ENCODE measurements at regions not wholly inside any gene's neighbourhood (a gene's known extent, or its start where the extent isn't known, plus 50 kb on each side); places are given as distances from the start of the nearest gene placed in this dataset.

GRCh38 chr11:27194976-27195375 lies 154.4 kb downstream of the BBOX1 start:
- Mint-ChIP-seq H3K27ac (no peak overlapping the region), H3K36me3 (ENCODE audit: low read depth) (no peaks in the 10 kb centered on the region), H3K4me3 (no peak overlapping the region), H3K4me1 (ENCODE audit: low read depth) (no peaks in the 10 kb centered on the region), H3K27me3 (peaks cover 14% of the 10 kb centered on the region), H3K9me3 (no peaks in the 10 kb centered on the region)
- TF ChIP-seq CTCF (IDR thresholded peaks at IDR 0.05) = no peak
- no peak for ATAC-seq
- ChIA-PET POLR2A (interaction anchor here (0.6 kb wide), 1 partner anchor 502 kb away, joined by 3 read pairs; no protein-coding TSS in a partner anchor), CTCF (interaction anchor here (1.1 kb wide), 1 partner anchor 291 kb away, joined by 3 read pairs; no protein-coding TSS in a partner anchor)
- intact Hi-C loops (cut with micrococcal nuclease) = no loop called here
- DNase-seq = no peak

GRCh38 chr11:27193434-27194225 lies 153.0 kb downstream of the BBOX1 start:
- Mint-ChIP-seq H3K9me3 (no peaks in the 10 kb centered on the region), H3K4me1 (ENCODE audit: low read depth) (no peaks in the 10 kb centered on the region), H3K27me3 (peaks cover 16% of the 10 kb centered on the region), H3K4me3 (no peak overlapping the region), H3K36me3 (ENCODE audit: low read depth) (no peaks in the 10 kb centered on the region), H3K27ac (no peak overlapping the region)
- intact Hi-C loops (cut with micrococcal nuclease) = no loop called here
- ATAC-seq = no peak
- no peak for DNase-seq
- TF ChIP-seq CTCF (IDR thresholded peaks at IDR 0.05) = no peak
- ChIA-PET POLR2A (no interaction called here), CTCF (interaction anchor here (1.1 to 1.5 kb wide), 2 partner anchors 292 kb away, joined by 3 read pairs; no protein-coding TSS in a partner anchor)

DNA sequence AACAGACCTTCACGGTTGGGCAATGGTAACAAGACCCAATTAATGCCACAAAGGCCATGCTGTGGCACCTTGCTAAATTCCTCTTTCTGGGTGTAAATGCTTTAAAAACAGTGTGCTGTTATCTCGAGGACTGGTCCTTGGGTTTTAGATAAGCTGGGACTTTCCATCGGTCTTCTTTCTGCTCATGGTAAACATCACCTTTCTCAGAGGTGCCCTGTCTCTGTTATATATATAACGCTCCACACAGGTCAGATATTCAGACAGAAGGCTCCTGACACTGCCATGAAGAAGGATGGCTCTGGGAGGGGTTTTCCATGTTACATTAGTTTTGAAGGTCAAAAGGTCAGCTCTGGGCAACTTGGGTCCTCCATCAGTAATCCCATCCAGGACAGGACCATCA lies 151.6 kb downstream of the BBOX1 start:
- intact Hi-C loops (cut with micrococcal nuclease) = no loop called here
- CTCF ChIA-PET = interaction anchor here (1.5 kb wide), 1 partner anchor 293 kb away, joined by 3 read pairs; no protein-coding TSS in a partner anchor
- no peak overlapping the region for H3K27ac Mint-ChIP-seq
- TF ChIP-seq CTCF (IDR thresholded peaks at IDR 0.05) = no peak
- POLR2A ChIA-PET = no interaction called here
- no peaks in the 10 kb centered on the region for H3K9me3 Mint-ChIP-seq
- H3K36me3 Mint-ChIP-seq (ENCODE audit: low read depth) = no peaks in the 10 kb centered on the region
- H3K4me1 Mint-ChIP-seq (ENCODE audit: low read depth) = no peaks in the 10 kb centered on the region
- peaks cover 16% of the 10 kb centered on the region for H3K27me3 Mint-ChIP-seq
- ATAC-seq (no peak), DNase-seq (no peak)
- no peak overlapping the region for H3K4me3 Mint-ChIP-seq

DNA sequence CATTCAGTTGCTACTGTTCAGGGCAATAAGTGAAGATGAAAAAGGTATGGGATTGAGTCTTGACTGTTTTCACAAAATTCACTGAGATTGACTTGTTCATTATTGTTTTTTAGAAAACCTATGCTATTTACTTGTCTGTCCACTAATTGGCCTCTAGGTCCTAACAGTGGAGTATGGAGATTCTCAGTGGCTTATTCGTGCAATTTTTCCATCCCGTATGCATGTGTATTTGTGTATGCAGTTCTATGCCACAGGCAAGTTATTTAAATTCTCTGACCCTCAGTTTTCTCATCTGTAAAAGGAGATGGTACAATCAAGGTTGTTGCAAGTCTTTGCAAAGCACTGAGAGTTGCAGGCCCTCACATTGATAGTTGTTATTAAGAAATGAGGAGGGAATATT lies 151.0 kb downstream of the BBOX1 start:
- Mint-ChIP-seq H3K4me3 (no peak overlapping the region), H3K36me3 (ENCODE audit: low read depth) (no peaks in the 10 kb centered on the region), H3K9me3 (no peaks in the 10 kb centered on the region), H3K4me1 (ENCODE audit: low read depth) (no peaks in the 10 kb centered on the region), H3K27ac (no peak overlapping the region), H3K27me3 (peaks cover 16% of the 10 kb centered on the region)
- ATAC-seq (no peak), DNase-seq (no peak)
- no peak for TF ChIP-seq CTCF (IDR thresholded peaks at IDR 0.05)
- ChIA-PET CTCF (no interaction called here), POLR2A (no interaction called here)
- intact Hi-C loops (cut with micrococcal nuclease) = no loop called here

DNA sequence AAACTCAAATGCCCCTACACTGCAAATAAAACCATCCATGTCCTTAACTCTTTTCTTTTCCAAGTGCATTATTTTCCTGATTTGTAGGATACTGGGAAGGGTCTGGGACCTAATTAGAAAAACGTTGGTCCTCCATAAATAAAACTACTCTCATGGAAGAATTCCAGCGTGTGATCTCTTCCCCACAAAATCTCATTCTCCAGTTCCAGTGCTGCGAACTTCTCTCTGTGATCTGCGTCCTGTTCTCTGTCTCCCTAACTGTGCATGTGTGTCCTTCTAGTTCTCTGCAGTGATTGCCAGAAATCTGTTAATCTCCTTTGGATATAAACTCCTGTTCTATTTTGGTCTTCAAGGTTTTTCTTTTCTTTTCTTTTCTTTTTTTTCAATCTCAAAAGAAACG lies 148.1 kb downstream of the BBOX1 start:
- no peaks in the 10 kb centered on the region for H3K36me3 Mint-ChIP-seq (ENCODE audit: low read depth)
- ATAC-seq = no peak

More for the DNA sequence above, 148.1 kb downstream of the BBOX1 start:
- CTCF ChIA-PET = no interaction called here
- Mint-ChIP-seq H3K4me1 (ENCODE audit: low read depth) (no peaks in the 10 kb centered on the region), H3K27ac (no peak overlapping the region), H3K4me3 (no peak overlapping the region), H3K27me3 (peaks cover 10% of the 10 kb centered on the region), H3K9me3 (no peaks in the 10 kb centered on the region)
- intact Hi-C loops (cut with micrococcal nuclease) = loop anchor here (10.0 kb wide), 1 partner anchor 106 kb away; no protein-coding TSS in a partner anchor
- POLR2A ChIA-PET = no interaction called here
- DNase-seq = no peak
- no peak for TF ChIP-seq CTCF (IDR thresholded peaks at IDR 0.05)
